GM12878 (cell line): ENCODE measurements at regions not wholly inside any gene's neighbourhood (a gene's known extent, or its start where the extent isn't known, plus 50 kb on each side); places are given as distances from the start of the nearest gene placed in this dataset.

Source experiments
- ATAC-seq: fragments of 200-7000 bp; cut with Tn5 transposase; 3 replicates; pipeline ENCODE4 v1.9.1; 2020; ENCODE audit warnings: mild to moderate bottlenecking, moderate library complexity
- BruUV-seq: library from RNA; stranded (reverse); fragments of 400-500 nt; replicated peaks from 2 replicates; lab custom pipeline; 2021; lab: Mats Ljungman, UMichigan
- CTCF ChIA-PET: fragments of 300-600 bp; sonication (Branson Sonifier 250); formaldehyde crosslinking; extraction: SDS; loops from one replicate; lab custom pipeline; 2021; ENCODE audit warnings: inconsistent platforms; lab: Yijun Ruan, JAX
- POLR2A ChIA-PET: fragments of 350-600 bp; formaldehyde crosslinking; extraction: SDS; loops from one replicate; lab custom pipeline; 2021; ENCODE audit warnings: inconsistent platforms; lab: Charles Lee
- RAD21 ChIA-PET: fragments of 300-600 bp; sonication (Branson Sonifier 250); formaldehyde crosslinking; loops from one replicate; lab custom pipeline; 2023; ENCODE audit warnings: antibody characterized with exemption; ENCODE audit not compliant: unreplicated experiment; lab: Charles Lee
- SMC1A ChIA-PET: fragments of 300-600 bp; sonication (Branson Sonifier 250); formaldehyde crosslinking; loops from one replicate; lab custom pipeline; 2023; ENCODE audit not compliant: unreplicated experiment, uncharacterized antibody; lab: Charles Lee
- DNase-seq: peaks from one replicate; pipeline ENCODE4 v3.0.0-alpha.2; 2011; ENCODE audit warnings: low read depth, low spot score
- FAIRE-seq: peaks from 3 replicates; lab custom pipeline; 2011; peaks lifted over from hg19 to GRCh38; lab: Jason Lieb, UNC
- H2AFZ ChIP-seq: 2 replicates; pipeline ENCODE4 v1.6.0; 2011; ENCODE audit warnings: low read depth, low read length, control low read depth; ENCODE audit not compliant: control insufficient read depth
- H3K27ac ChIP-seq: 2 replicates; pipeline ENCODE4 v1.5.1; 2011; ENCODE audit warnings: control low read depth; ENCODE audit not compliant: control insufficient read depth, insufficient read depth
- H3K27me3 ChIP-seq, 2 experiments: replicated peaks in 1 of 2; 2 replicates each; pipeline versions ENCODE4 v1.6.0 to v1.6.1; 2011; ENCODE audit warnings: low read length in 1 of 2; ENCODE audit not compliant: control insufficient read depth in 2 of 2, insufficient read depth in 2 of 2
- H3K36me3 ChIP-seq, 2 experiments: 2 replicates each; pipeline ENCODE4 v1.5.1; 2011; ENCODE audit warnings: low read length in 1 of 2; ENCODE audit not compliant: control insufficient read depth in 2 of 2, insufficient read depth in 2 of 2
- H3K4me1 ChIP-seq: 2 replicates; pipeline ENCODE4 v1.6.1; 2011; ENCODE audit warnings: mild to moderate bottlenecking, low read length, moderate library complexity, mixed read lengths; ENCODE audit not compliant: control insufficient read depth, insufficient read depth
- H3K4me2 ChIP-seq: 2 replicates; pipeline ENCODE4 v1.6.0; 2011; ENCODE audit warnings: control low read depth; ENCODE audit not compliant: control insufficient read depth, insufficient read depth
- H3K4me3 ChIP-seq: fragments of 200-600 bp; sonication (generic); 2 replicates; pipeline ENCODE4 v1.5.1; 2016
- H3K79me2 ChIP-seq: 2 replicates; pipeline ENCODE4 v1.6.0; 2011; ENCODE audit warnings: low read length; ENCODE audit not compliant: control insufficient read depth, insufficient read depth
- H3K9ac ChIP-seq: 2 replicates; pipeline ENCODE4 v1.8.0; 2011; ENCODE audit warnings: low read length, control low read depth, mixed read lengths; ENCODE audit not compliant: control insufficient read depth, insufficient read depth
- H3K9me3 ChIP-seq: replicated peaks from 3 replicates; pipeline ENCODE4 v1.5.1; 2011; ENCODE audit warnings: mild to moderate bottlenecking, low read length; ENCODE audit not compliant: control insufficient read depth, insufficient read depth
- H4K20me1 ChIP-seq: 2 replicates; pipeline ENCODE4 v1.6.0; 2011; ENCODE audit not compliant: control insufficient read depth, insufficient read depth
- BCLAF1 ChIP-seq: fragments of 450-650 bp; IDR thresholded peaks from 2 replicates; pipeline ENCODE4 v1.6.1; 2017; ENCODE audit warnings: antibody characterized with exemption, mild to moderate bottlenecking, moderate library complexity
- BMI1 ChIP-seq: fragments of 450-650 bp; IDR thresholded peaks from 2 replicates; pipeline ENCODE4 v1.6.1; 2016; ENCODE audit warnings: mild to moderate bottlenecking, moderate library complexity, borderline replicate concordance
- MEF2B ChIP-seq: fragments of 450-650 bp; IDR thresholded peaks from 2 replicates; pipeline ENCODE4 v1.6.1; 2018; ENCODE audit warnings: mild to moderate bottlenecking, moderate library complexity; ENCODE audit not compliant: partially characterized antibody, poor library complexity, severe bottlenecking
- MXI1 ChIP-seq: fragments of 150-350 bp; IDR thresholded peaks from 2 replicates; pipeline ENCODE4 v1.6.1; 2011; ENCODE audit warnings: low read depth, mild to moderate bottlenecking, inconsistent platforms, low read length, improper control_type of control experiment
- NR2F1 ChIP-seq: fragments of 450-650 bp; conservative IDR thresholded peaks from 2 replicates; pipeline ENCODE4 v1.6.1; 2017; ENCODE audit warnings: mild to moderate bottlenecking
- RB1 ChIP-seq: fragments of 450-650 bp; formaldehyde crosslinking; IDR thresholded peaks from 2 replicates; pipeline ENCODE4 v1.6.1; 2017; ENCODE audit warnings: mild to moderate bottlenecking, borderline replicate concordance
- SMARCA5 ChIP-seq: fragments of 450-650 bp; IDR thresholded peaks from 2 replicates; pipeline ENCODE4 v1.6.1; 2017; ENCODE audit warnings: mild to moderate bottlenecking
- TCF3 ChIP-seq: IDR thresholded peaks from 2 replicates; pipeline ENCODE4 v1.6.1; 2012; ENCODE audit warnings: low read depth, mild to moderate bottlenecking, low read length, borderline replicate concordance; ENCODE audit not compliant: insufficient read depth
- ZNF384 ChIP-seq: IDR thresholded peaks from 2 replicates; pipeline ENCODE4 v1.6.1; 2012; ENCODE audit warnings: low read depth, mild to moderate bottlenecking, low read length, improper control_type of control experiment, borderline replicate concordance
- WGBS: methylation state at CpG from one replicate; pipeline ENCODE4 v1.1.6; 2016; ENCODE audit warnings: low lambda C conversion rate; ENCODE audit not compliant: insufficient replicate concordance, insufficient coverage; ENCODE audit errors: missing lambda C conversion rate; 5-methylcytosine and 5-hydroxymethylcytosine counted together
- in situ Hi-C: fragments of 300-500 bp; cut with MboI; formaldehyde crosslinking; loops from 9 replicates; pipeline ENCODE4 v1.14.3; 2018; ENCODE audit warnings: mixed read lengths
- intact Hi-C: fragments of 100-400 bp; cut with micrococcal nuclease; formaldehyde crosslinking; loops from one replicate; pipeline ENCODE4 v1.14.2; 2022; ENCODE audit not compliant: unreplicated experiment

- no peak for DNase-seq
- FAIRE-seq = no peak
- no peaks in the 10 kb centered on the region for H3K36me3 ChIP-seq
- H4K20me1 ChIP-seq = no peaks in the 10 kb centered on the region
- ATAC-seq = no peak
- in situ Hi-C loops = loop anchor here (5.0 kb wide), 1 partner anchor 49 kb away; no protein-coding TSS in a partner anchor
- no peaks in the 10 kb centered on the region for H3K4me1 ChIP-seq
- BruUV-seq = no TSS peak
- RAD21 ChIA-PET = no interaction called here
- H3K27me3 ChIP-seq = peaks cover 2% of the 10 kb centered on the region in 2 experiments; a peak in 3 of 4 replicates
- WGBS = 8% methylated on average over 5 of the region's 5 CpGs
- H3K27ac ChIP-seq = no peak overlapping the region
- CTCF ChIA-PET = no interaction called here
- intact Hi-C loops = no loop called here
- TF ChIP-seq MEF2B = no peak
- TF ChIP-seq RB1 = no peak
- no peak for TF ChIP-seq SMARCA5
- TF ChIP-seq ZNF384 = no peak
- no peak for TF ChIP-seq BMI1
- TF ChIP-seq NR2F1 = no peak
- TF ChIP-seq MXI1 = no peak
- TF ChIP-seq BCLAF1 = no peak
- TF ChIP-seq TCF3 = no peak
- POLR2A ChIA-PET = no interaction called here
- H2AFZ ChIP-seq = no peak overlapping the region
- H3K9ac ChIP-seq = no peak overlapping the region
- H3K9me3 ChIP-seq = no peaks in the 10 kb centered on the region
- no peak overlapping the region for H3K4me2 ChIP-seq
- H3K79me2 ChIP-seq = no peaks in the 10 kb centered on the region
- SMC1A ChIA-PET = no interaction called here
- no peak overlapping the region for H3K4me3 ChIP-seq
Measured at GRCh38 chr15:77706482-77707244, 74.0 kb upstream of the LINGO1 start.
